MG63 (cell line): ENCODE measurements at regions not wholly inside any gene's neighbourhood (a gene's known extent, or its start where the extent isn't known, plus 50 kb on each side); places are given as distances from the start of the nearest gene placed in this dataset.

Experiments used
- DNase-seq: peaks from one replicate; pipeline ENCODE4 v3.0.0-alpha.2; 2020
- H3K27me3 ChIP-seq: fragments of 250-450 bp; sonication (Bioruptor Pico); 2 replicates; pipeline ENCODE4 v1.5.1; 2020; ENCODE audit warnings: mild to moderate bottlenecking, moderate library complexity
- H3K36me3 ChIP-seq: fragments of 250-450 bp; sonication (Bioruptor Pico); 2 replicates; pipeline ENCODE4 v1.5.1; 2020; ENCODE audit warnings: mild to moderate bottlenecking, moderate library complexity
- H3K4me3 ChIP-seq: fragments of 250-450 bp; sonication (Bioruptor Pico); 2 replicates; pipeline ENCODE4 v1.5.1; 2020; ENCODE audit warnings: mild to moderate bottlenecking, moderate library complexity
- H3K9me3 ChIP-seq: fragments of 250-450 bp; sonication (Bioruptor Pico); 2 replicates; pipeline ENCODE4 v1.5.1; 2020; ENCODE audit warnings: mild to moderate bottlenecking, moderate library complexity

GRCh38 chr5:166022065-166022464 lies 2269.4 kb upstream of the WWC1 start:
- Histone ChIP-seq H3K27me3 (no peaks in the 10 kb centered on the region), H3K4me3 (no peak overlapping the region), H3K9me3 (no peaks in the 10 kb centered on the region), H3K36me3 (no peaks in the 10 kb centered on the region)
- DNase-seq: no peak

DNA sequence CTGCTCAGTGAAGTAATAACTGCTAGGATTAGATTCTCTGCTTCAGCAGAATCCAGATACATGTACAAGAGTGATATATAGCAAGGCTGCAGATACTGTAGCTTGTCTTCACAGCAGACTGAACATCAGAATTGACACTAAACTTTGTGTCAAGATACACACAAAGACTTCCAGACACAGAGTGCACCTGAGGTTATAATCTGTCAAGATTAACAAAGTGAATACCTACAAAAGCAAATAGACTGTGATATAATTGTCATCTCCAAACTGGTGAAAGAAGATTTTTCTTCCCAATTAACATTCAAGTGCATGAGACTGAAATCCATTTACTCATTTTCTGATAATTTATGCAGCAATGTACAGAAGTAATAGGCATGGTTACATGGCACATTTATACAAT lies 2266.5 kb upstream of the WWC1 start:
- no peaks in the 10 kb centered on the region for H3K36me3 ChIP-seq
- H3K27me3 ChIP-seq: no peaks in the 10 kb centered on the region; the same call in 1 of the 2 replicates
- no peak overlapping the region for H3K4me3 ChIP-seq
- no peaks in the 10 kb centered on the region for H3K9me3 ChIP-seq
- DNase-seq: no peak

GRCh38 chr5:166027582-166027981 lies 2263.9 kb upstream of the WWC1 start:
- no peaks in the 10 kb centered on the region for H3K36me3 ChIP-seq
- no peaks in the 10 kb centered on the region for H3K9me3 ChIP-seq
- no peak for DNase-seq

DNA sequence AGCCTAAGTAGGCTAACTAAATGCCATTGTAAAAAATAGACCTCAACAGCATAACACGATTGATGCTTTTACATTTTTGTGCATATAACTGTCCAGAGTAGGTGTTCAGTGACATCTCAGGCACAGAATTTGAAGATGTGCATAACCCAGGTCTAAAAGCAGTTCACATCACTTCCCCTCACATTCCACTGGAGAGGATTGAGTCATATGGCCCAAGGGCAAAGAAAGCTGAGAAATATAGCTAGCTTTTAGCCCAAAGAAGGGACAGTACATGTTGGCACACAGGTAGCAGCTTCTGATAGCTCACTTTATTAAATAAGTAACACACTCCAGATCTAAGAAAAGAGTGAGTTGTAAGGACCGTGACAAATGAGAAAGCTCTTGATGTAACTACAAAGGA lies 2259.5 kb upstream of the WWC1 start:
- H3K27me3 ChIP-seq: no peaks in the 10 kb centered on the region; the same call in 1 of the 2 replicates
- H3K4me3 ChIP-seq: no peak overlapping the region
- no peak for DNase-seq
- H3K9me3 ChIP-seq: no peaks in the 10 kb centered on the region
- no peaks in the 10 kb centered on the region for H3K36me3 ChIP-seq

More at GRCh38 chr5:166027582-166027981, 2263.9 kb upstream of the WWC1 start:
- no peaks in the 10 kb centered on the region; the same call in 1 of the 2 replicates for H3K27me3 ChIP-seq
- H3K4me3 ChIP-seq: no peak overlapping the region

DNA sequence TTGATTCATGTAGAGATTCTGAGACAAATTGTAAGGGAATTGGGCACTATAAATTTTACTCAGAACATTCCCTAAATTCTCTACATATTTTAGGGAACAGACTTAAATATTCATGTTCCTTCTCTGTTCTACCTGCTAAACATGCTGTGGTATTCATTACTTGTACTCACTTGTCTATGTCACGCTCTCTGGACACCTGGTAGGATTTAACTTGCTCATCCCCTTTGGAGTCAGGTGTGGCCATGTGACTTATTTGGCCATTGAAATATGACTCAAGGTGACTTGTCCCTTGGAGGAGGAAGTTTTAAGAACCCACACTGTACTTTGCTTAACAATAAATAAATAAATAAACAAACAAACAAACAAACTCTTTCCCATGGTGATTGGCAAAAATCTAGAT lies 2258.8 kb upstream of the WWC1 start:
- no peaks in the 10 kb centered on the region; the same call in 1 of the 2 replicates for H3K27me3 ChIP-seq
- H3K9me3 ChIP-seq: no peaks in the 10 kb centered on the region
- no peak overlapping the region for H3K4me3 ChIP-seq
- DNase-seq: no peak
- no peaks in the 10 kb centered on the region for H3K36me3 ChIP-seq

GRCh38 chr5:166045961-166046360 lies 2245.5 kb upstream of the WWC1 start:
- no peak for DNase-seq
- Histone ChIP-seq H3K27me3 (no peaks in the 10 kb centered on the region), H3K4me3 (no peak overlapping the region), H3K9me3 (no peaks in the 10 kb centered on the region), H3K36me3 (no peaks in the 10 kb centered on the region)

DNA sequence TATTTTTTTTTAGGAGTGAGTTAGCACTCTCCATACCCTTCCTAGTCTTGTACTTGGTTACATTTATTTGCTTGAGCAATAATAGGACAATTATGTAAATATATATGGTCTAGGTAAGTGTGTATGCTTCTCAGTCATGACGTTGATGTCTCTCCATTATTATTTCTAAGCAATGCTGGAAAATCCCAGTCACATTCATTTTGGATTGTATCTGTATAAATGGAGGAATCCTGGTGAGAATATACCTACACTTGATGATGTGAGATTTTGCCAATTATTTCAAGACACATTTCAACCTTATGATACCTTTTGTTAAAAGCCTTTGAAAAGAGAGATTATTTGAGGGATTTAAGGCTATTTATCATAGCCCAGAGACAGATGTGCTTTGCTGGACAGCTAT lies 2244.5 kb upstream of the WWC1 start:
- Histone ChIP-seq H3K4me3 (no peak overlapping the region), H3K27me3 (no peaks in the 10 kb centered on the region), H3K36me3 (no peaks in the 10 kb centered on the region), H3K9me3 (no peaks in the 10 kb centered on the region)
- no peak for DNase-seq

DNA sequence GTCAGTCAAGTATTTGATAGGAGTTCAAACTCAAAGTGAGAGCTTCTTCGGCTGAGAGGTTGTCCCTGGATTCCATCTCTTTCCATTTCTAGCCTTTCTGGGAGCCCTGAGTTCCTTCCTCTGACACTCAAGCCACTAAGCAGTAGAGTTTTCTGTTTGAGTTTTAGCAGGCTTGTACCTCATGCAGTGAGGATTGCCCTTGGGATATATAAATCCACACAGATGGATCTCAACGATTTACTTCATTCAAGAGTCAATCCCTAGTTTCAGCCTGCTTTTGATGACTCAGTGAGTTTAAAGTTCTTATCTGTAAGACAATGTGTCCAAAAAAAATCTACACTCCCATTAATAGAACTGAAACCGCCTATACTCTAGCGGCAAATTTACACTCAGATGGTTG lies 2240.9 kb upstream of the WWC1 start:
- Histone ChIP-seq H3K27me3 (no peaks in the 10 kb centered on the region), H3K9me3 (no peaks in the 10 kb centered on the region), H3K4me3 (no peak overlapping the region), H3K36me3 (no peaks in the 10 kb centered on the region)
- no peak for DNase-seq

DNA sequence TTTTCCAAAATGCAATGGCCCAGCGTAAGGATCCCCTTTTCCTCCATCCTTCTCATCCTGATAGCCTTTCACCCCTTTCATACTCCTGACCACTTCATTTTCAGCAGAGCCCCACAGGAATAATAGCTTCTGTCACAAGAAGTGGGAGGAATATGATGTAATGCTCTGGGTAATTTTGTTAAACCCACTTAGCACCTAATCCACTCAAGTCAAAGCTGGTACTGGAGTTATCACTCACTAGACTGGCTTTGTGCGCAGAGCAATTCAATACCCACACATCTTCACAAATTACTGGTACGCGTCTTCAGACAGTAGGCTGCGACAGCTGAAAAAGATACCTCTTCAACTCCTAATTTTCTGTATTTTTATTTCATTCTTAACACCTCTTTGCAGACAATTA lies 2232.8 kb upstream of the WWC1 start:
- Histone ChIP-seq H3K27me3 (no peaks in the 10 kb centered on the region), H3K9me3 (no peaks in the 10 kb centered on the region), H3K4me3 (no peak overlapping the region), H3K36me3 (no peaks in the 10 kb centered on the region)
- DNase-seq: no peak

DNA sequence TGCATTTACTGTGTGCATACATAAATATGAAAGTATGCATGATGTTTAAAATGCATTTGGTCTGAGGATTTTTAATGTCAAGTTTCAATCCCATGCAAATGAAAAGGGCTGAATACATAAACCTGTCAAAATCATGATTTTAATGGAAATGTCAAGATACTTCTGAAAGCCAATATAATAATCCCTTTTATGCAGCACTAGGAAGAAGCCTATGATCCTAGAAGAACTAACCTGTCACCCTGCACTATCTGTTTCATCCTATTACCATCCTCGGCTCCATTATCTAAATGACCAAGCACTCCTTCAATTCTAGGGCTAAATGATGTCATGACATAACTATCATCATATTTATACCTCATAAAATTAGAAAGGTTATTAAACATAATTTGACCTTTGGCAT lies 2229.4 kb upstream of the WWC1 start:
- Histone ChIP-seq H3K36me3 (no peaks in the 10 kb centered on the region), H3K27me3 (no peaks in the 10 kb centered on the region), H3K9me3 (no peaks in the 10 kb centered on the region), H3K4me3 (no peak overlapping the region)
- no peak for DNase-seq

- no peak for DNase-seq
- Histone ChIP-seq H3K27me3 (no peaks in the 10 kb centered on the region), H3K4me3 (no peak overlapping the region), H3K9me3 (no peaks in the 10 kb centered on the region), H3K36me3 (no peaks in the 10 kb centered on the region)
These were observed 2228.7 kb upstream of the WWC1 start for GRCh38 chr5:166062719-166063118.

GRCh38 chr5:166063261-166063660 lies 2228.2 kb upstream of the WWC1 start:
- Histone ChIP-seq H3K36me3 (no peaks in the 10 kb centered on the region), H3K9me3 (no peaks in the 10 kb centered on the region), H3K4me3 (no peak overlapping the region), H3K27me3 (no peaks in the 10 kb centered on the region)
- DNase-seq: no peak

- Histone ChIP-seq H3K9me3 (no peaks in the 10 kb centered on the region), H3K4me3 (no peak overlapping the region), H3K27me3 (no peaks in the 10 kb centered on the region), H3K36me3 (no peaks in the 10 kb centered on the region)
- peak; percentile 22 for DNase-seq
These were observed 2222.7 kb upstream of the WWC1 start for GRCh38 chr5:166068547-166069335.

DNA sequence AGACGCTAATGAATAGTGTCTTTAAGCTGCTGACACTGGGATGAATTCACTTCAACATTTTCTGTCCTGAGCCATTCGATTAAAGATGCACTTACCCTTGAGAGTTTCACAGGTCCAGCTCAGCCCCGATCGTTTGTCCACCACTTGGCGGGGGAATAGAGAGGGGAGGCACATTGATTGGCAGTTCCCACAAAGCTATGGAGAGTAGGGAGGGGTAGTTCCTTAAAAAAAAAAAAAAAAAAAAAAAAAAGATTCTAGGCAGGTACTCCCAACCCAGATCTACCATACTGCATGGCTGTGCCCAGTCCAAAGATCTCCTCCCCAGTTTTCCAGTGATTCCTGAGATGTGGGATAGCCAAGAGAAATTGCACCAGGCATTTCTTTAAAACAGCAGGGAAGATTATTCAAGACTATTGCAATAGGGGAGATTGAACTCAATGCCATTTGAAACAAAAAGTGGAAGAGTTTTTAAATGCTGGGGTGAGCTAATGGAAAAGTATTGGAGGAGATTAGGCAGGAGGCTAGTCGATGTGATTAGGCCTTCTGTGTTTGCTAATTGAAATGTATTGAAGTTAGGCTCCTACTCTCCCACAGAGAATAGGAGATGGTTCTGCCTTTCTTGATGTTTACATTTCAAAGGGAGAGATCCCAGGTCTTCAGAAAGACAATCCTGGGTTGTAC lies 2217.4 kb upstream of the WWC1 start:
- H3K27me3 ChIP-seq: no peaks in the 10 kb centered on the region
- H3K4me3 ChIP-seq: no peak overlapping the region
- no peaks in the 10 kb centered on the region for H3K36me3 ChIP-seq
- H3K9me3 ChIP-seq: no peaks in the 10 kb centered on the region
- no peak for DNase-seq

DNA sequence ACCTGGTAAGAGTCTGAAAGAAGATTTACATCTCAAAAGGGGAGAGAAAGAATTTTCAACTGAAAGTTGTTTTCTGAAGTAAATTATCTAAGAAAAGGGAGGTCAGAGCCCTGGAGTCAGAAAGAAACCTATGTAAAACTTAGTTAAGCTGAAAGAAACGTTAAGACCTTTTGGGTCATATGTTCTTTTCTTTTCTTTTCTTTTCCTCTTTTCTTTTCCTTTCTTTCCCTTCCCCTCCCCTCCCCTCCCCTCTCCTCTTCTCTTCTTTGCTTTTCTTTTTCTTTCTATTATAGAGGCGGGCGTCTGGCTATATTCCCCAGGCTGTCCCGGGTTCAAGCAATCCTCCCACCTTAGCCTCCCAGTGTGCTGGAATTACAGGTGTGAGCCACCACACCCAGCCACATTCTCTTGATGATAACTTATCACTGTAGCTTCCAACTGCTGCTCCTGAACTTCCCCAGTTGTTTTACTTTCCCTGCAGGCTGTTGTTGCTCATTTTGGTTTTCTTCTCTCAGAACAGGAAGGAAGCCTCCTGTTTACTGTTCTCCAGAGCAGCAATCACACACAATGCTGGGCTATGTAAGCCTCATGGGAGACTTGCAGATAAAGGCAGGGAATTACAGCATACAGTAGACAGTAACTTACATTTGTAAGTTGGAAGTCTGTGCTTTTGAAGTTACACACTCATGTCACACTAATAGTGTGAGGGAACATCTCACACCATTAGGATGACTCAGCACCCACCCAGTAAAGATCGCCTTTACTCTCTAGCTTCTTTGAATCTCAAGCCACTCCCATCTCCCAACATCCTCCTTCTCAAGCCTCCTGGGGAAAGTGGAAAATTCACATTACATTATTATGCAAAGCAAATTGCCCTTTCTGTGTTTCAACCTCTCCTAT lies 2216.6 kb upstream of the WWC1 start:
- no peaks in the 10 kb centered on the region for H3K27me3 ChIP-seq
- no peak for DNase-seq
- H3K36me3 ChIP-seq: no peaks in the 10 kb centered on the region
- no peak overlapping the region for H3K4me3 ChIP-seq
- H3K9me3 ChIP-seq: no peaks in the 10 kb centered on the region

- H3K27me3 ChIP-seq: no peaks in the 10 kb centered on the region
- no peak for DNase-seq
- H3K4me3 ChIP-seq: no peak overlapping the region
- H3K9me3 ChIP-seq: no peaks in the 10 kb centered on the region
- no peaks in the 10 kb centered on the region for H3K36me3 ChIP-seq
These were observed 2208.1 kb upstream of the WWC1 start for GRCh38 chr5:166083183-166083959.
